Osteocyte (in vitro differentiated cells): ENCODE measurements at regions not wholly inside any gene's neighbourhood (a gene's known extent, or its start where the extent isn't known, plus 50 kb on each side); places are given as distances from the start of the nearest gene placed in this dataset.

ENCODE experiments used
- DNase-seq: peaks from one replicate; pipeline ENCODE4 v3.0.0; 2021; ENCODE audit warnings: mixed read lengths; ENCODE audit not compliant: unreplicated experiment; ENCODE audit errors: extremely low spot score
- H3K27ac Mint-ChIP-seq: one replicate; pipeline ENCODE4 v1.8.0; 2021; ENCODE audit warnings: mild to moderate bottlenecking, mixed read lengths; ENCODE audit not compliant: unreplicated experiment
- H3K27me3 Mint-ChIP-seq: one replicate; pipeline ENCODE4 v1.8.0; 2021; ENCODE audit warnings: mixed read lengths; ENCODE audit not compliant: unreplicated experiment
- H3K36me3 Mint-ChIP-seq: one replicate; pipeline ENCODE4 v1.8.0; 2021; ENCODE audit warnings: mixed read lengths; ENCODE audit not compliant: unreplicated experiment
- H3K4me1 Mint-ChIP-seq: one replicate; pipeline ENCODE4 v1.8.0; 2021; ENCODE audit warnings: mixed read lengths; ENCODE audit not compliant: unreplicated experiment
- H3K4me3 Mint-ChIP-seq: one replicate; pipeline ENCODE4 v1.8.0; 2021; ENCODE audit warnings: mild to moderate bottlenecking, moderate library complexity, mixed read lengths; ENCODE audit not compliant: unreplicated experiment
- H3K9me3 Mint-ChIP-seq: one replicate; pipeline ENCODE4 v1.8.0; 2021; ENCODE audit warnings: mixed read lengths; ENCODE audit not compliant: unreplicated experiment
- TF ChIP-seq, protein P1 (sequence below): fragments of 200-600 bp; sonication (generic); IDR thresholded peaks from 2 replicates; pipeline ENCODE4 v1.5.0; 2021; ENCODE audit warnings: antibody characterized with exemption, mild to moderate bottlenecking, moderate library complexity

- Mint-ChIP-seq H3K27me3 (no peaks in the 10 kb centered on the region), H3K9me3 (peaks cover under 1% of the 10 kb centered on the region), H3K27ac (peak overlapping the region; percentile 82), H3K4me1 (peaks cover 31% of the 10 kb centered on the region), H3K36me3 (no peaks in the 10 kb centered on the region), H3K4me3 (no peak overlapping the region)
- TF ChIP-seq, protein P1, sequence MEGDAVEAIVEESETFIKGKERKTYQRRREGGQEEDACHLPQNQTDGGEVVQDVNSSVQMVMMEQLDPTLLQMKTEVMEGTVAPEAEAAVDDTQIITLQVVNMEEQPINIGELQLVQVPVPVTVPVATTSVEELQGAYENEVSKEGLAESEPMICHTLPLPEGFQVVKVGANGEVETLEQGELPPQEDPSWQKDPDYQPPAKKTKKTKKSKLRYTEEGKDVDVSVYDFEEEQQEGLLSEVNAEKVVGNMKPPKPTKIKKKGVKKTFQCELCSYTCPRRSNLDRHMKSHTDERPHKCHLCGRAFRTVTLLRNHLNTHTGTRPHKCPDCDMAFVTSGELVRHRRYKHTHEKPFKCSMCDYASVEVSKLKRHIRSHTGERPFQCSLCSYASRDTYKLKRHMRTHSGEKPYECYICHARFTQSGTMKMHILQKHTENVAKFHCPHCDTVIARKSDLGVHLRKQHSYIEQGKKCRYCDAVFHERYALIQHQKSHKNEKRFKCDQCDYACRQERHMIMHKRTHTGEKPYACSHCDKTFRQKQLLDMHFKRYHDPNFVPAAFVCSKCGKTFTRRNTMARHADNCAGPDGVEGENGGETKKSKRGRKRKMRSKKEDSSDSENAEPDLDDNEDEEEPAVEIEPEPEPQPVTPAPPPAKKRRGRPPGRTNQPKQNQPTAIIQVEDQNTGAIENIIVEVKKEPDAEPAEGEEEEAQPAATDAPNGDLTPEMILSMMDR, result no peak
- DNase-seq, result no peak
Observed at GRCh38 chr11:19578871-19579270, 133.8 kb upstream of the NAV2 start.

DNA sequence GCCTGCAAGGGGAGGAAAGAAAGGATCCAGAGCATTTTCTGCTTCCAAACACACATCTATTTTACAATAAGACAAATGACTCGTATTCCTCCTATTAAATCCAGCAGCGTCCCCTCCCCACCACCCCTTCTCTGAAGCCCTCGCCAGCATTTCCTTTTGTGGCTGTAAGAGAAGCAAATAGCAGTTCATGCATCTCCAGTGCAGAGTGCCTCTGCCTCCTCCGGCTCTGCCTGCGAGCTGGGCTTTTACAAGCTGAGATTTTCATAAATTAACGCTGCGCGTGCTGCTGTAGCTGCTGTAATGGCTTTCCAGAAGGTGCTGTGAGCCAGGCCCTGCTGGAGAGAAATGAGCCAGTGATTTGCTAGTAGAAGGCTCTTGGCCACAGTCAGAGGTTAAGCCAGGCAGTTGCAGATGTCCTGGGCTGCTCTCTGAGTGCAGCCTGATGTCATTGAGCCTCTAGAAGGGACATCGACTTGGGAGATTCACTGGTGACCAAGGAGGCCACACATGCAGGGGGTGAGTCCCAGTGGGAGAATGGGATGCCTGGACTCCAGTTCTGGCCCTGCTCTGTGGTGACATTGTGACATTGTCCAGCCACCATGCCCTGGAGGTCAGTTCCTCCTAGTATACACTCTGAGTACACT lies 134.5 kb upstream of the NAV2 start:
- H3K27ac Mint-ChIP-seq, result peak overlapping the region; percentile 82

DNA sequence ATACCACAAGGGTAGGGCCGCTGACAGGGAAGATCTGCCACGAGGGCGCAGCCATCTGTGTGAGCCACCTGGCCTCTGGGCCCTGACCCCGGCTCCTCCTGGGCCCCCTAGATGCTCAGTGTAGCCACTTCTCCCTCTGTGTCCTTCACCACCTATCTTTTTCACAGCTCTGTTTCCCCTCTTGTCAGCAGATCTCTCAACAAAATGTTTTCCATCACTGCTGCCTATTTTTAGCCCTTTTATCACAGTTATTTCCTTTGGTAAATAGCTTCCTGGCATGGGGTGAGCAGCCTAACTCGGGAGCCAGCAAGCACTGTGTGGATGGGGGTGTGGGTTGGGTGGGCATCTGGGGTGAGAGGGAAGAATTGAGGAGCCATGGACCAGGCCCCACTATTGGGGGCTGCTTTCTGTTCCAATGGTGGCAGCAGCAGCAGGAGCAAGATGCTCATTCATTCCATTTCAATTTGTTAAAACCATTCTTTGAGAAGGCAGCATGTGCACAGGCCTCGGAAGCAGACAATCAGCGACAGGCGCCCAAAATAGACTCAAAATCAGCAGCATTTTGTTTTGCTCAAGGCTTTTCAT lies 135.2 kb upstream of the NAV2 start:
- TF ChIP-seq, protein P1, result no peak
- Mint-ChIP-seq H3K27ac (peak overlapping the region; percentile 82), H3K4me3 (peak overlapping the region; percentile 19), H3K4me1 (peaks cover 31% of the 10 kb centered on the region), H3K9me3 (no peaks in the 10 kb centered on the region), H3K27me3 (no peaks in the 10 kb centered on the region), H3K36me3 (no peaks in the 10 kb centered on the region)
- DNase-seq, result no peak

More for the DNA sequence above, 134.5 kb upstream of the NAV2 start:
- H3K4me3 Mint-ChIP-seq, result peak overlapping the region; percentile 19
- peaks cover 31% of the 10 kb centered on the region for H3K4me1 Mint-ChIP-seq
- no peaks in the 10 kb centered on the region for H3K27me3 Mint-ChIP-seq
- no peaks in the 10 kb centered on the region for H3K9me3 Mint-ChIP-seq
- no peak for DNase-seq
- H3K36me3 Mint-ChIP-seq, result no peaks in the 10 kb centered on the region
- TF ChIP-seq, protein P1, result no peak

DNA sequence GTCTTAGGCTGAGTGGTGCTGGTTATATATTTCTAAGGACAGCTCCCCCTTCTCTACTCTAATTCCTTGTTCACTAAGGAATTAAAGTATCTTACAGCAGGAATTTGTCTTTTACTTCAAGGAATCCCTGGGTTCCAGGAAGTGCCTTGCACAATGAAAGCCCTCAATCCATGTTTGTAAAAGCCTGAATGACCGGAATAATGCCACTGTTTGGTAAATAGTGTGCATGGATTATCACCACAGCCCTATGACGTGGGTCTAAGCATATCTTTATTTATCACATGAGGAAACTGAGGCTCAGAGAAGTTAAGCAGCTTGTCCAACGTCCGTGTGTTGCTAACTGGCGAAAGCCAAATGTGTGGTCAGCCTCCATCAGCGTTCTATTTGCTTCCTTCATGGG lies 135.7 kb upstream of the NAV2 start:
- H3K36me3 Mint-ChIP-seq, result no peaks in the 10 kb centered on the region
- H3K27ac Mint-ChIP-seq, result peak overlapping the region; percentile 82
- no peak overlapping the region for H3K4me3 Mint-ChIP-seq
- TF ChIP-seq, protein P1, result no peak
- H3K9me3 Mint-ChIP-seq, result no peaks in the 10 kb centered on the region
- no peaks in the 10 kb centered on the region for H3K27me3 Mint-ChIP-seq
- DNase-seq, result no peak
- peaks cover 31% of the 10 kb centered on the region for H3K4me1 Mint-ChIP-seq

DNA sequence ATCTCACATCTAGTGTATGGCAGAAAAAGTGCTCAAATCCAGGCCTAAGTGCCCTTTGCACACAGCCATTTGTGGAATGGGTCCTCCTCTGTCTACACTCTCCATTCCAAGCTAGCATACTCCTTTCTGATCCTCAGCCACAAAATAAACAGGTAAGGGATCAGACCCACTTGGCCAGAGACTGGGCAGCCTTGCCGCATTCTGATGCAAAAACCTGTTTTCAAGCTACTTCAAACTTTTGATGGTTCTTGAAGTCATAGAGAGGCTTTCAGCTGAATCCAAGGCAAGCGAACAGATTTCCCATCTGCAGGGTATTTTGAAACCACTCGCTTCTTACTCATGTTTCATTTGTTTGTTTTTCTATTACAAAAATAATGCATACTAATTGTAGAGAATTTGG lies 136.6 kb upstream of the NAV2 start:
- Mint-ChIP-seq H3K27me3 (no peaks in the 10 kb centered on the region), H3K4me1 (peaks cover 31% of the 10 kb centered on the region), H3K9me3 (no peaks in the 10 kb centered on the region), H3K36me3 (no peaks in the 10 kb centered on the region), H3K27ac (no peak overlapping the region), H3K4me3 (no peak overlapping the region)
- TF ChIP-seq, protein P1, result no peak
- no peak for DNase-seq
